OCI-LY3 (cell line): ENCODE measurements at regions not wholly inside any gene's neighbourhood (a gene's known extent, or its start where the extent isn't known, plus 50 kb on each side); places are given as distances from the start of the nearest gene placed in this dataset.

Source experiments
- EZH2phosphoT487 ChIP-seq: fragments of 200-600 bp; shearing (Covaris generic); IDR thresholded peaks from 2 replicates; pipeline ENCODE4 v1.6.1; 2018; ENCODE audit warnings: antibody characterized with exemption, mixed run types, low read depth
- TF ChIP-seq, protein P1 (sequence below): fragments of 200-600, 300-600 bp; sonication (generic); IDR thresholded peaks from 2 replicates; pipeline ENCODE4 v1.5.1; 2014; ENCODE audit warnings: antibody characterized with exemption, low read length, low read depth

DNA sequence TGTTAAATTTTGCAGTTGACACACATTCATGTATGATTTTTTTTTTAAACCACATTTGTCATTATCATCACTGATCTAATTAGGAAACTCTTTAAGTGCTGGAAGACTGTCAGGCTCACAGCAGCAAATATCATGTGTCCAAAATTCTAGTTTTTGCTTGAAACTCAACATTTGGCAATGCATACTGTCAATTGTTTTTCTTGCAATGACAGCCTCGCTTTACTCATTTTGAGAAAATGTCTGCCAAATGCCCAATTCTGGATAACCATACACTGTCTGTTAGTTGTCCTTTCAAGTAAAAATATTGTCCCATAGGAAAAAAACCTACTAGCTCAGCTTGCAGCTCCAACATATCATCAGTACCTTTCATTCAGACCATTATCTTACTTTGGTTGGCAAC lies 523.9 kb upstream of the ARGLU1 start:
- TF ChIP-seq, protein P1, sequence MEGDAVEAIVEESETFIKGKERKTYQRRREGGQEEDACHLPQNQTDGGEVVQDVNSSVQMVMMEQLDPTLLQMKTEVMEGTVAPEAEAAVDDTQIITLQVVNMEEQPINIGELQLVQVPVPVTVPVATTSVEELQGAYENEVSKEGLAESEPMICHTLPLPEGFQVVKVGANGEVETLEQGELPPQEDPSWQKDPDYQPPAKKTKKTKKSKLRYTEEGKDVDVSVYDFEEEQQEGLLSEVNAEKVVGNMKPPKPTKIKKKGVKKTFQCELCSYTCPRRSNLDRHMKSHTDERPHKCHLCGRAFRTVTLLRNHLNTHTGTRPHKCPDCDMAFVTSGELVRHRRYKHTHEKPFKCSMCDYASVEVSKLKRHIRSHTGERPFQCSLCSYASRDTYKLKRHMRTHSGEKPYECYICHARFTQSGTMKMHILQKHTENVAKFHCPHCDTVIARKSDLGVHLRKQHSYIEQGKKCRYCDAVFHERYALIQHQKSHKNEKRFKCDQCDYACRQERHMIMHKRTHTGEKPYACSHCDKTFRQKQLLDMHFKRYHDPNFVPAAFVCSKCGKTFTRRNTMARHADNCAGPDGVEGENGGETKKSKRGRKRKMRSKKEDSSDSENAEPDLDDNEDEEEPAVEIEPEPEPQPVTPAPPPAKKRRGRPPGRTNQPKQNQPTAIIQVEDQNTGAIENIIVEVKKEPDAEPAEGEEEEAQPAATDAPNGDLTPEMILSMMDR: no peak
- TF ChIP-seq EZH2phosphoT487: no peak
